ENCODE measurements at regions not wholly inside any gene's neighbourhood (a gene's known extent, or its start where the extent isn't known, plus 50 kb on each side); places are given as distances from the start of the nearest gene placed in this dataset.
A peak's percentile ranks its signal among the peaks of the same experiment; 100 is the strongest.

DNA sequence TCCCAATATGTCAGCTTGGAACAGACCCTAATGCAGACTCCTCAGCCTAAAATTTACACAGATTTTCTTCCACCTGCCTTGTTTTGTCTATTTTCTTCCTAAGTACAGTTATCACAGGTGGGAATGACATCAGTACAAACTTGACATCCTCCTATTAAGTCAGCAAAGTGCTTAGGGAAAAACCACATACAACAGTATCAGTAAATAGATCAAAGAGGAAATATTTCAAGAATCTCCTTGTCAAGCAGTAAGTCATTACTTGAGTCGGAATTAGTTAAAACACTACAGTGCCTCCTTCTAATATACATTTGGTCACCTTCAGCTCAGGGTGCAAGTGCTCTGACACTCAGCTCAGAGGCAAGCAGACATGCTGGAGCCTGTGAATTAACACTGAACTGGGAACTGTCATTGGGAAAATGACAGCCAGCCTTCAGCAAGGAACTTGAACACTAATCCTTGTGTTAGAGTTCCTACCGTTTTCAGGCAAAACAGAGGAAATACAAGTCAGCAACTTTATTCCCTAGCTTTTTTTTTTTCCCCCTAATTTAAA, 394.3 kb upstream of the HTR2A start:
- TF ChIP-seq, protein P1, sequence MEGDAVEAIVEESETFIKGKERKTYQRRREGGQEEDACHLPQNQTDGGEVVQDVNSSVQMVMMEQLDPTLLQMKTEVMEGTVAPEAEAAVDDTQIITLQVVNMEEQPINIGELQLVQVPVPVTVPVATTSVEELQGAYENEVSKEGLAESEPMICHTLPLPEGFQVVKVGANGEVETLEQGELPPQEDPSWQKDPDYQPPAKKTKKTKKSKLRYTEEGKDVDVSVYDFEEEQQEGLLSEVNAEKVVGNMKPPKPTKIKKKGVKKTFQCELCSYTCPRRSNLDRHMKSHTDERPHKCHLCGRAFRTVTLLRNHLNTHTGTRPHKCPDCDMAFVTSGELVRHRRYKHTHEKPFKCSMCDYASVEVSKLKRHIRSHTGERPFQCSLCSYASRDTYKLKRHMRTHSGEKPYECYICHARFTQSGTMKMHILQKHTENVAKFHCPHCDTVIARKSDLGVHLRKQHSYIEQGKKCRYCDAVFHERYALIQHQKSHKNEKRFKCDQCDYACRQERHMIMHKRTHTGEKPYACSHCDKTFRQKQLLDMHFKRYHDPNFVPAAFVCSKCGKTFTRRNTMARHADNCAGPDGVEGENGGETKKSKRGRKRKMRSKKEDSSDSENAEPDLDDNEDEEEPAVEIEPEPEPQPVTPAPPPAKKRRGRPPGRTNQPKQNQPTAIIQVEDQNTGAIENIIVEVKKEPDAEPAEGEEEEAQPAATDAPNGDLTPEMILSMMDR (IDR thresholded peaks at IDR 0.05; ENCODE audit: insufficient read depth, low read length, severe bottlenecking) = no peak
- H3K4me3 ChIP-seq (ENCODE audit: low read depth, low read length) = no peak overlapping the region
- H3K36me3 ChIP-seq (ENCODE audit: control insufficient read depth, insufficient read depth, low read length) = no peaks in the 10 kb centered on the region
- FAIRE-seq (no peak), DNase-seq (ENCODE audit: low read depth) (peak; percentile 18)
- no peaks in the 10 kb centered on the region for H3K27me3 ChIP-seq (ENCODE audit: control insufficient read depth, insufficient read depth, low read length)

DNA sequence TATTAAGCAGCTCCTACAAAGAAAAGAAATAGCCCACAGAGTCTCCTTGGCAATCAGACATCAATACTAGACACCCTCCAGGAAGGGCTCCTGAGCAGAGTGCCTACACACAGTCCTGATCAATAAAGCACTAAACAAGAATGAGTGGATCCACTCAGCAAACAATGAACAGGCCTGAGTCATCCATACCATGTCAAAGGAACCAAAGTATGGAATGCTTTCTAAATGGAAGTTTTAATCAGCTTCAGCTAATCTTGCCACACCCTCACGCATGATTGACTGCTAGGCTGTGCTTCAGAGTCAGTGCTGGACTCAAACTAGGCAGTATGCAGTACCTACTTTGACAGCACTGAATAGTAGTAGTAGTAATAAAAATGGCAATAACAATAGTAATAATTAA, 392.7 kb upstream of the HTR2A start:
- DNase-seq (ENCODE audit: low read depth) = peak; percentile 62
- no peaks in the 10 kb centered on the region for H3K27me3 ChIP-seq (ENCODE audit: control insufficient read depth, insufficient read depth, low read length)
- no peaks in the 10 kb centered on the region for H3K36me3 ChIP-seq (ENCODE audit: control insufficient read depth, insufficient read depth, low read length)
- peak; percentile 13 for FAIRE-seq
- TF ChIP-seq, protein P1 (IDR thresholded peaks at IDR 0.05; ENCODE audit: insufficient read depth, low read length, severe bottlenecking) = no peak
- no peak overlapping the region for H3K4me3 ChIP-seq (ENCODE audit: low read depth, low read length)

DNA sequence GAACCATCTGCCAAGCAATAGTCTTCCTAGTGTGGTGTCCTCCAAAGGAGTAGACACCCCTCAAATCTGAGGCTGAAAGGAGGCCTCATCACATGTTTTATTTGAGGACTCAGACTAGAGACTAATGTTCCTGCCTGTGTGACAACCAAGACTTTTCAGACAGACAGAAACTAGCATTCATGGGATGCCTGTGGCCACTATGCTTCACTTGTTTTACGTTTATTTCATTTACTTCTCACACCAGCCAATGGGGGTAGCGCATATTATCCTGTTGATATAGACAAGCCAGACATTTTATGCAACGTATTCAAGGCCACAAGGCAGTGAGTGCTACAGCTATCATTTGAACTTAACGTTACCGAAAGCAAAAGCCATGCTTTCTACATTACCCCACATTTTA, 391.7 kb upstream of the HTR2A start:
- Histone ChIP-seq H3K4me3 (ENCODE audit: low read depth, low read length) (no peak overlapping the region), H3K27me3 (ENCODE audit: control insufficient read depth, insufficient read depth, low read length) (no peaks in the 10 kb centered on the region)
- TF ChIP-seq, protein P1 (IDR thresholded peaks at IDR 0.05; ENCODE audit: insufficient read depth, low read length, severe bottlenecking) = no peak

DNA sequence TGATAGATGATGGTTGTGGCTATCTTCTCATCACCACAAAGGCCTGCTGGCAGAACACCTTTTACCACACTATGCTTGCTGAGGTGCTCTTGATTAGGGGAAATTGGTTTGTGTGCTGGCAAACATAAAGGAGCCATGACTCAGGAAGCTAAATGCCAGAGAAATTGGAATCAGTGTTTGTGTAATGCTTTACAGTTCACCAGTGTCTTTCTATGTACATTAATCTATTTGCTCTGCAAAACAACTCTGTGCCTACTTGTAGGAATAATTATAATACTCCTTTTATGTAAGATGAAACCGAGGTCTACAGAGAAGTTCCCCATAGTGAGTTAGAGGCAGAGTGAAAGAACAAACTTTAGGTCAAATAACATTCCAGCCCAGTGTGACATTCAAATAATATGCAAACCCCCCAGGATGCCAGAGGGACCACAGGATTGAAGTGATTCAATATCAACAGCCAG, 390.5 kb upstream of the HTR2A start:
- DNase-seq (ENCODE audit: low read depth) (no peak), FAIRE-seq (no peak)
- Histone ChIP-seq H3K4me3 (ENCODE audit: low read depth, low read length) (no peak overlapping the region), H3K36me3 (ENCODE audit: control insufficient read depth, insufficient read depth, low read length) (no peaks in the 10 kb centered on the region), H3K27me3 (ENCODE audit: control insufficient read depth, insufficient read depth, low read length) (no peaks in the 10 kb centered on the region)
- TF ChIP-seq, protein P1 (IDR thresholded peaks at IDR 0.05; ENCODE audit: insufficient read depth, low read length, severe bottlenecking) = no peak

More for the DNA sequence above, 391.7 kb upstream of the HTR2A start:
- DNase-seq (ENCODE audit: low read depth) = no peak
- FAIRE-seq = no peak
- H3K36me3 ChIP-seq (ENCODE audit: control insufficient read depth, insufficient read depth, low read length) = no peaks in the 10 kb centered on the region

DNA sequence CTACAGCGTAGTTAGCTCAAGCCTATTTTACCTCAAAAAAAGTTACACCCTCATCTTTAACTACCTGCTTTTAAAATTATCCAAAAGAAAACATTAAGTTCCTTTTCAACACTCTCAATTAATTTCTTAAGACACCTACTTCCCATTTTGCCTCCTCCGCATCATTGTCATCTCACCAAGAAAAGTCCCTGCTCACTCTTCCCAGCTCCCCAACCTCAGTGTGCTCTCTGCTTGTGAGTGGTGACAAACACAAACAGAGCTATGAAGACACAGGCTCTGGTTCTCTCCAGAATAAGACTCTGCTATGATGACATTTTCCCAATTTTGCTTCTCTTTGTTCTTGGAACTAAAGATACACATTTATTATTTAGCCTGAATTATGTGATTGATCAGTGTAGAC, 385.1 kb upstream of the HTR2A start:
- TF ChIP-seq, protein P1 (IDR thresholded peaks at IDR 0.05; ENCODE audit: insufficient read depth, low read length, severe bottlenecking) = no peak
- DNase-seq (ENCODE audit: low read depth) = no peak
- no peak for FAIRE-seq
- no peaks in the 10 kb centered on the region for H3K36me3 ChIP-seq (ENCODE audit: control insufficient read depth, insufficient read depth, low read length)
- H3K27me3 ChIP-seq (ENCODE audit: control insufficient read depth, insufficient read depth, low read length) = no peaks in the 10 kb centered on the region
- H3K4me3 ChIP-seq (ENCODE audit: low read depth, low read length) = no peak overlapping the region

DNA sequence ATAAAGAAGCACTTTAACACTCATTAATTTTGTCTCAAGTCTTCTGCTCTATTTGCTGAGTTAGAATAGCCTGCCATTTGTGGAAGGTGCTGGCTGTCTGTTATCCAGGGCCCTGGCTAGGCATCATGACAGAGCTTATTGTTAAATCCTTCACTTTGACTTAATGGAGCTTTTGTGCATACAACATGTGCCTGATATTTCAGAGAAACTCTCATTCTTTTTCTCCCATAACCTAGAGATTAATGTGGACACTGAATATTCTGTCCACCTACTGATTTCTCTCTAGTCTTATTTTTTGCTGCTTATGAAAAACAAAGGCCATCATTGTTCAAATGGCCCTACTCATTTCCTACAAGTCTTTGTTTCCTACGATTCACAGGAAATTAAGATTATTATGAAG, 383.1 kb upstream of the HTR2A start:
- no peak for FAIRE-seq
- no peaks in the 10 kb centered on the region for H3K27me3 ChIP-seq (ENCODE audit: control insufficient read depth, insufficient read depth, low read length)

More for the DNA sequence above, 383.1 kb upstream of the HTR2A start:
- no peak for DNase-seq (ENCODE audit: low read depth)
- Histone ChIP-seq H3K36me3 (ENCODE audit: control insufficient read depth, insufficient read depth, low read length) (no peaks in the 10 kb centered on the region), H3K4me3 (ENCODE audit: low read depth, low read length) (no peak overlapping the region)
- TF ChIP-seq, protein P1 (IDR thresholded peaks at IDR 0.05; ENCODE audit: insufficient read depth, low read length, severe bottlenecking) = no peak
